Uterus (tissue), 2 donors: ENCODE measurements at regions not wholly inside any gene's neighbourhood (a gene's known extent, or its start where the extent isn't known, plus 50 kb on each side); places are given as distances from the start of the nearest gene placed in this dataset.

ENCODE experiments used
- CTCF ChIP-seq, 4 experiments: fragments of 200-600 bp in 2 of 4; fragments of 450-650 bp in 2 of 4; sonication (generic) in 2 of 4; IDR thresholded peaks; one replicate each; pipeline ENCODE4 v1.5.1; 2016 to 2019; ENCODE audit warnings: antibody characterized with exemption in 4 of 4, mild to moderate bottlenecking in 2 of 4, moderate library complexity in 1 of 4
- POLR2A ChIP-seq, 2 donors: fragments of 450-650 bp; IDR thresholded peaks; one replicate each; pipeline ENCODE4 v1.6.1; 2016; ENCODE audit warnings: antibody characterized with exemption in 2 of 2, mild to moderate bottlenecking in 1 of 2, moderate library complexity in 1 of 2

DNA sequence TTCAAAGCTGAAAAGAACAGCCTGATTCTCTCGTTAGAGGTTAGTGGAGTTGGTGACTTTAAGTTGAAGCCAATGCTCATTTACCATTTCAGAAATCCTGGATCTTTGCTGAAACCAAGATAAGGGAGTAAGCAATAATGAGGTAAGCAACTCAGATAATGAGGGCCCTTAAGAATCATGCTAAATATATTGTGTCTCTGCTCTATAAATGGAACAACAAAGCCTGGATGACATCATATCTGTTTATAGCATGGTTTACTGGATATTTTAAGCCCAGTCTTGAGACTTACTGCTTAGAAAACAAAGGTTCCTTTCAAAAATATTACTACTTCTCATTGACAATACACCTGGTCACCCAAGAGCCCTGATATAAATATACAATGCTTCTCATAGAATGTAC, 276.7 kb upstream of the PPARGC1A start:
- TF ChIP-seq POLR2A (IDR thresholded peaks at IDR 0.05) (no peak), CTCF (IDR thresholded peaks at IDR 0.05) (no peak)
